ENCODE measurements at regions not wholly inside any gene's neighbourhood (a gene's known extent, or its start where the extent isn't known, plus 50 kb on each side); places are given as distances from the start of the nearest gene placed in this dataset.
A peak's percentile ranks its signal among the peaks of the same experiment; 100 is the strongest.
"Not testable (repeated sequence)": the region's sequence is repeated elsewhere in the genome, so short reads cannot be mapped to it uniquely, and the experiment has no call there.

DNA sequence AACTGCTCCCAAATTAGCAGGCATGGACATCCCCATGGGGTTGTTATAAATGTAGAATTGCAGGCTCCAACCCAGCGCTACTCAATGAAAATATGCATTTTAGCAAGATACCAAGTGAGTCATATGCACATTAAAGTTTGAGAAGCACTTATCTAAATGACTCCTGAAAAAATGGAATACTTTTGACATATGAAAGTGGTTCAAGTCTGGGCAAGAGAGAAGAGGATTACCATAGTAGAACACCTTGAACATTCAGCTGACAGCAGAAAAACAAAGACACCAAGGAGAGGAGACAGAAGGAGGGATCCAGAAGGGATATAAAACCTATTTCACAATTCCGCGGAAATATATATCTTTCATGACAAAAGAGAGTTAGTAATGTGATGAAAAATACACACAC is 63.2 kb upstream of the CT83 start:
- no peak for DNase-seq
- TF ChIP-seq EZH2 (IDR thresholded peaks at IDR 0.05; ENCODE audit: low read length, unreplicated experiment) (no peak), EZH2phosphoT487 (IDR thresholded peaks at IDR 0.05; ENCODE audit: borderline replicate concordance, low read length) (no peak)
- TF ChIP-seq, protein P1, sequence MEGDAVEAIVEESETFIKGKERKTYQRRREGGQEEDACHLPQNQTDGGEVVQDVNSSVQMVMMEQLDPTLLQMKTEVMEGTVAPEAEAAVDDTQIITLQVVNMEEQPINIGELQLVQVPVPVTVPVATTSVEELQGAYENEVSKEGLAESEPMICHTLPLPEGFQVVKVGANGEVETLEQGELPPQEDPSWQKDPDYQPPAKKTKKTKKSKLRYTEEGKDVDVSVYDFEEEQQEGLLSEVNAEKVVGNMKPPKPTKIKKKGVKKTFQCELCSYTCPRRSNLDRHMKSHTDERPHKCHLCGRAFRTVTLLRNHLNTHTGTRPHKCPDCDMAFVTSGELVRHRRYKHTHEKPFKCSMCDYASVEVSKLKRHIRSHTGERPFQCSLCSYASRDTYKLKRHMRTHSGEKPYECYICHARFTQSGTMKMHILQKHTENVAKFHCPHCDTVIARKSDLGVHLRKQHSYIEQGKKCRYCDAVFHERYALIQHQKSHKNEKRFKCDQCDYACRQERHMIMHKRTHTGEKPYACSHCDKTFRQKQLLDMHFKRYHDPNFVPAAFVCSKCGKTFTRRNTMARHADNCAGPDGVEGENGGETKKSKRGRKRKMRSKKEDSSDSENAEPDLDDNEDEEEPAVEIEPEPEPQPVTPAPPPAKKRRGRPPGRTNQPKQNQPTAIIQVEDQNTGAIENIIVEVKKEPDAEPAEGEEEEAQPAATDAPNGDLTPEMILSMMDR (conservative IDR thresholded peaks at IDR 0.05; ENCODE audit: low read depth, low read length) = no peak
- CTCF ChIA-PET = no interaction called here

GRCh38 chrX:116520280-116520679 is 57.5 kb upstream of the CT83 start:
- H3K4me1 ChIP-seq (ENCODE audit: insufficient read depth, low read length); H3K9me3 ChIP-seq (ENCODE audit: low read length); H3K36me3 ChIP-seq (ENCODE audit: low read depth, low read length); DNase-seq; H3F3A ChIP-seq (ENCODE audit: low read length, unreplicated experiment); CTCF ChIA-PET; H3K79me2 ChIP-seq (ENCODE audit: low read length); intact Hi-C loops (cut with micrococcal nuclease); H3K27ac ChIP-seq (ENCODE audit: low read length); POLR2A ChIA-PET (ENCODE audit: unreplicated experiment); H4K20me1 ChIP-seq (ENCODE audit: low read length); H3K27me3 ChIP-seq (ENCODE audit: low read length); H3K9me2 ChIP-seq (replicated peaks; ENCODE audit: low read length): not testable (repeated sequence)
- BruUV-seq (replicated peaks) = TSS peak; percentile 58
- peak overlapping the region; percentile 59 for H3K4me3 ChIP-seq (ENCODE audit: low read length)
- ATAC-seq = peak; percentile 60
- H3K4me2 ChIP-seq (ENCODE audit: low read length) = peak overlapping the region; percentile 70
- peak overlapping the region; percentile 69; the same call in 1 of the 2 replicates for H2AFZ ChIP-seq (ENCODE audit: low read length)
- peak overlapping the region; percentile 21; the same call in 1 of the 2 replicates for H3K9ac ChIP-seq (ENCODE audit: low read length)

More for the DNA sequence above, 63.2 kb upstream of the CT83 start:
- POLR2A ChIA-PET (ENCODE audit: unreplicated experiment) = no interaction called here
- H3K27me3 ChIP-seq (ENCODE audit: low read length) = no peaks in the 10 kb centered on the region
- ATAC-seq = no peak
- H3K9me3 ChIP-seq (ENCODE audit: low read length) = no peaks in the 10 kb centered on the region
- no peaks in the 10 kb centered on the region for H3F3A ChIP-seq (ENCODE audit: low read length, unreplicated experiment)
- no peak overlapping the region for H3K4me2 ChIP-seq (ENCODE audit: low read length)
- H3K27ac ChIP-seq (ENCODE audit: low read length) = no peak overlapping the region
- H3K4me3 ChIP-seq (ENCODE audit: low read length) = no peak overlapping the region
- H4K20me1 ChIP-seq (ENCODE audit: low read length) = no peaks in the 10 kb centered on the region
- H3K36me3 ChIP-seq (ENCODE audit: low read depth, low read length) = no peaks in the 10 kb centered on the region
- intact Hi-C loops (cut with micrococcal nuclease) = no loop called here
- no peaks in the 10 kb centered on the region for H3K4me1 ChIP-seq (ENCODE audit: insufficient read depth, low read length)
- no TSS peak for BruUV-seq (replicated peaks)
- no peak overlapping the region for H3K9ac ChIP-seq (ENCODE audit: low read length)
- no peaks in the 10 kb centered on the region for H3K79me2 ChIP-seq (ENCODE audit: low read length)
- H3K9me2 ChIP-seq (replicated peaks; ENCODE audit: low read length) = no peaks in the 10 kb centered on the region
- no peak overlapping the region for H2AFZ ChIP-seq (ENCODE audit: low read length)
